ENCODE measurements at regions not wholly inside any gene's neighbourhood (a gene's known extent, or its start where the extent isn't known, plus 50 kb on each side); places are given as distances from the start of the nearest gene placed in this dataset.
A peak's percentile ranks its signal among the peaks of the same experiment; 100 is the strongest.

DNA sequence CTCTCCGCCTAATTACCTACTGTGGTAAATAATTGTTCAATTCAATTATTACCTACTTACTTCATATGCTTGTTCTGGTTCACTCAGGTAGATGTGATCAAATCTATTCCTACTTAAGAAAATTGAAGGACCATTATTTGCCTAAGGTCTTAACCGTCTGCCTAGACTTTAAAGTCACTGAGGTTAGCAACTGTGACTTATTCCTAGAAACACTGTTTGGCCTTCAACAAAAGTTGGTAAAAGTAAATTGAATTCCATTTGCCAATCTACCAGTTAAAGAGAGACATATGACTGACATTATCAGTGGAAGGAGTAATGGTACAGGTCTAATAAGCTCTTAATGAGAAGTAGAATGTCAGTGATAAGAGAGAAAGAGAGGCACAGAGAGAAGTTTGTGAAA, 491.5 kb downstream of the NYAP2 start:
- no peak for DNase-seq (ENCODE audit: low read depth)
- TF ChIP-seq, protein P1, sequence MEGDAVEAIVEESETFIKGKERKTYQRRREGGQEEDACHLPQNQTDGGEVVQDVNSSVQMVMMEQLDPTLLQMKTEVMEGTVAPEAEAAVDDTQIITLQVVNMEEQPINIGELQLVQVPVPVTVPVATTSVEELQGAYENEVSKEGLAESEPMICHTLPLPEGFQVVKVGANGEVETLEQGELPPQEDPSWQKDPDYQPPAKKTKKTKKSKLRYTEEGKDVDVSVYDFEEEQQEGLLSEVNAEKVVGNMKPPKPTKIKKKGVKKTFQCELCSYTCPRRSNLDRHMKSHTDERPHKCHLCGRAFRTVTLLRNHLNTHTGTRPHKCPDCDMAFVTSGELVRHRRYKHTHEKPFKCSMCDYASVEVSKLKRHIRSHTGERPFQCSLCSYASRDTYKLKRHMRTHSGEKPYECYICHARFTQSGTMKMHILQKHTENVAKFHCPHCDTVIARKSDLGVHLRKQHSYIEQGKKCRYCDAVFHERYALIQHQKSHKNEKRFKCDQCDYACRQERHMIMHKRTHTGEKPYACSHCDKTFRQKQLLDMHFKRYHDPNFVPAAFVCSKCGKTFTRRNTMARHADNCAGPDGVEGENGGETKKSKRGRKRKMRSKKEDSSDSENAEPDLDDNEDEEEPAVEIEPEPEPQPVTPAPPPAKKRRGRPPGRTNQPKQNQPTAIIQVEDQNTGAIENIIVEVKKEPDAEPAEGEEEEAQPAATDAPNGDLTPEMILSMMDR (IDR thresholded peaks at IDR 0.05; ENCODE audit: control insufficient read depth, extremely low read depth, insufficient read depth), result no peak
- H3K4me3 ChIP-seq (ENCODE audit: low read depth, low read length), result no peak overlapping the region

DNA sequence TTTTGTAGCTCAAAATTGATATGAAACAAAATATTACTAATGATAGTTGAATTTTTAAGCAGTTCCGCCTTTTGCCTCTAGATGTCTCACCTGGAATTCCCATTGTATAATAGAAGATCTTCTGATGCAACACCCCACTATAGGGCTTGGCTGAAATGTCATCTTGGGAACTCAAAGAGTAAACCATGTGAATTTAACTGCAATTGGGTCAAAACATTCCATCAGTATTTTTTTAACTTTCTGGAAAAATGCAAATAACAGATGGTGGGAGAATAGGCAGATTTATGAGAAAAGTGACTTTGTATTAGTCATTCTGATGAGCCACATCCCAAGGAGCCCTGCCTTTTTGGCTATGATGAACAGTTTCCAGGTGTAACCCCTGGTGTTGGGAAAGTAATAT, 489.9 kb downstream of the NYAP2 start:
- TF ChIP-seq, protein P1 (IDR thresholded peaks at IDR 0.05; ENCODE audit: control insufficient read depth, extremely low read depth, insufficient read depth), result peak; percentile 54
- DNase-seq (ENCODE audit: low read depth), result peak; percentile 11
- no peak overlapping the region for H3K4me3 ChIP-seq (ENCODE audit: low read depth, low read length)

DNA sequence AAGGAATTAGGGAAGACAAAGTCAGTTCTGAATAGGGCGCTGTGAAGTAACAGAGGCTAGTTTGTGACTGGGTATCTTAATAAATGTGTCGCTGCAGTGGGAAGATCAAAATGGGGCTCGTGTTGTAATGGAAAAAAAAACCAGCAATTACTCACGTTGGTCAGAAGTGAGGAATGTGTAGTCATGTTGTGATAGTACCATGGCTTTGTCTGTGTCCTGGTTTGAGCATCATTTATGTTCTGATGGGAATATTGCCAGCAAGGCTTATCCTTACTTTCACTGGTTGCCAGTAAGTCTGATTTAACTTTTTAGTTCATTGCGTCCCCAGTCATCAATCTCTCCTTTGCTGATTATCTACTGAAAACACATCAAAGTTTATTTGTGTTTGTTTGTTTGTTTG, 467.6 kb downstream of the NYAP2 start:
- H3K4me3 ChIP-seq (ENCODE audit: low read depth, low read length), result no peak overlapping the region
- TF ChIP-seq, protein P1 (IDR thresholded peaks at IDR 0.05; ENCODE audit: control insufficient read depth, extremely low read depth, insufficient read depth), result no peak
- no peak for DNase-seq (ENCODE audit: low read depth)

DNA sequence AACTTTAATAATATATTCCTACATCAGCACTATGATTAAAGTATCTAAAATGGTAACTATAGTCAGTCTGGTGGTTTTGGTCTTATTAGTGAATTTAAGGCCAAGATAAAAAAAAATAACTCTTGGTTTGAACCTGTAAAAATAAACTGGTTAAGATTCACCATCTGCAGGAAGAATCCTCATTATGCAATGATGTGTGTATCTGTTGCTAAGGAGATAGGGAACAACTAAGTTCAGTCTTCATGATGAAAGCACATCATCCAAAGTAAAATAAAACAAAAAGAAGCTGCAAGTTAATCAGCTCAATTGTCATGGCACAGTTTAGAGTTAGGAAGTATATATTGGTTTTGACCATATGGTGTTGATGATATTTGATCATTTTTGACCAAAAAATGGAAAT, 466.0 kb downstream of the NYAP2 start:
- TF ChIP-seq, protein P1 (IDR thresholded peaks at IDR 0.05; ENCODE audit: control insufficient read depth, extremely low read depth, insufficient read depth), result no peak
- no peak for DNase-seq (ENCODE audit: low read depth)
- H3K4me3 ChIP-seq (ENCODE audit: low read depth, low read length), result no peak overlapping the region

DNA sequence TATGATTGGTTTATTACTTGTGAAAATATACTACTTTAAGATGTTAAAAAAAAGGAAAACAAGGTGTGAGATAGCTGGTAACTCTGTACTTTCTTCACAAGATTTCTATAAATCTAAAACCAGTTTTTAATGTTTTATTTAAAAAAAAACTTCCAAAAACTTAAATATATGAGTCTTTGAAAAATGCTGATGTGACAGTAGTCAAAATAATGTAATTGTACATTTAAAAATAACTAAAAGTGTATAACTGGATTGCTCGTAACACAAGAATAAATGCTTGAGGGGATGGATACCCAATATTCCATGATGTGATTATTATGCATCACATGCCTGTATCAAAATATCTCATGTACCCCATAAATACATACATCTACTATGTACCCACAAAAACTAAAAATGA, 464.9 kb downstream of the NYAP2 start:
- no peak for DNase-seq (ENCODE audit: low read depth)
- TF ChIP-seq, protein P1 (IDR thresholded peaks at IDR 0.05; ENCODE audit: control insufficient read depth, extremely low read depth, insufficient read depth), result no peak
- H3K4me3 ChIP-seq (ENCODE audit: low read depth, low read length), result no peak overlapping the region

DNA sequence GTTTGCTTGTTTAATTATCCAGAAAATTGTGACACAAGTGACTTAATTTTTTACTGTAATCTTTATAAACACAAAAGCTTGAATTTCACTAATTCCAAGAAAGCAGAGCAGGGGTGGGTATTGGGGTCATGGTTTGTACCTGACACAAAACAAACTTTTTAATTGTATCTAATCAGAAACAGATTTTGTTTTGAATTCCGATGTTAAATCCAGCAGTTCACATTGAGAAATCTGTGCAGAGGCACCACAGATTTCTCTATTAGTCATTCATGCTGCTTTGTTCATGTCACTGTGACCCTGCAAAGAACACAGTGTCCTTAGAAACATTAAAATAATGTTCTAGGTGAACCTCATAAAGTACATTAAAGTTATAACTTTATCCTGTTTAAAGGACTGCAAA, 443.4 kb downstream of the NYAP2 start:
- no peak for DNase-seq (ENCODE audit: low read depth)
- H3K4me3 ChIP-seq (ENCODE audit: low read depth, low read length), result no peak overlapping the region
- TF ChIP-seq, protein P1 (IDR thresholded peaks at IDR 0.05; ENCODE audit: control insufficient read depth, extremely low read depth, insufficient read depth), result no peak

DNA sequence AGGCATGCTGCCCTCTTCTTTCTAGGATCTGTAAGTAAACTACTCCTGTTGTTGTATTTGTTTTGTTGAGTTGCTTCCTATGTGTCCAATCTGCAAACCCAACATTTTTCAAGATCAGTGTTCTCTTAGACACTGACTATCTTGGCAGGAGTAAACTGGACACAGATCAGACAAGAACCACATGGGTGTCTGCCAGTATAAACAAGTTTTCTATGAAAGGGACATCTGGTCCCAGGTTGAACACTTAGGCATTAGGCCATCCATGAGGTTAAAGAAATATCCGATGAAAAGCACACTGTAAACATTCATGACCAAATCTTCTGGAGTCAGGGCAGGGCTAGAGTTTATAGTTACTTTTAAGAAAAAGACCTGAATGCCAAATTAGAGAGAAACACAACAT, 441.8 kb downstream of the NYAP2 start:
- peak; percentile 99 for DNase-seq (ENCODE audit: low read depth)
- TF ChIP-seq, protein P1 (IDR thresholded peaks at IDR 0.05; ENCODE audit: control insufficient read depth, extremely low read depth, insufficient read depth), result no peak
- no peak overlapping the region for H3K4me3 ChIP-seq (ENCODE audit: low read depth, low read length)

Data from LNCaP clone FGC (cell line).